Bone marrow (tissue), 2 donors: ENCODE measurements at regions not wholly inside any gene's neighbourhood (a gene's known extent, or its start where the extent isn't known, plus 50 kb on each side); places are given as distances from the start of the nearest gene placed in this dataset.
A peak's percentile ranks its signal among the peaks of the same experiment; 100 is the strongest.

Experiments
- DNase-seq, 2 donors: peaks; one replicate each; lab custom pipeline; 2025; lab: John Stamatoyannopoulos, UW

GRCh38 chr4:128601991-128602695, 207.4 kb upstream of the JADE1 start:
- no peak for DNase-seq

GRCh38 chr4:128600996-128601871, 208.3 kb upstream of the JADE1 start:
- DNase-seq, result no peak

GRCh38 chr4:128600410-128600809, 209.1 kb upstream of the JADE1 start:
- no peak for DNase-seq

- no peak for DNase-seq
Observed at GRCh38 chr4:128597500-128597899, 212.0 kb upstream of the JADE1 start.

- DNase-seq, result no peak
Observed at GRCh38 chr4:128596853-128597252, 212.6 kb upstream of the JADE1 start.

- no peak for DNase-seq
Observed at GRCh38 chr4:128596115-128596514, 213.4 kb upstream of the JADE1 start.

GRCh38 chr4:128591482-128591881, 218.0 kb upstream of the JADE1 start:
- DNase-seq, result no peak

- no peak for DNase-seq
Observed at GRCh38 chr4:128590773-128591172, 218.7 kb upstream of the JADE1 start.

- DNase-seq, result no peak
Observed at GRCh38 chr4:128590034-128590740, 219.3 kb upstream of the JADE1 start.

GRCh38 chr4:128589384-128589965, 220.0 kb upstream of the JADE1 start:
- DNase-seq, result no peak

GRCh38 chr4:128587382-128587781, 222.1 kb upstream of the JADE1 start:
- DNase-seq, result no peak

- DNase-seq, result no peak
Observed at GRCh38 chr4:128583753-128584712, 225.5 kb upstream of the JADE1 start.

- DNase-seq, result no peak
Observed at GRCh38 chr4:128582427-128582870, 227.1 kb upstream of the JADE1 start.

- no peak for DNase-seq
Observed at GRCh38 chr4:128579154-128579853, 230.2 kb upstream of the JADE1 start.

- no peak for DNase-seq
Observed at GRCh38 chr4:128574706-128575105, 234.8 kb upstream of the JADE1 start.

GRCh38 chr4:128573781-128574508, 235.6 kb upstream of the JADE1 start:
- DNase-seq, result no peak

- no peak for DNase-seq
Observed at GRCh38 chr4:128572778-128573241, 236.7 kb upstream of the JADE1 start.

GRCh38 chr4:128571747-128572146, 237.8 kb upstream of the JADE1 start:
- DNase-seq, result no peak

GRCh38 chr4:128570387-128570975, 239.0 kb upstream of the JADE1 start:
- peak in 1 of 2 donors; percentile 14 for DNase-seq
